HuH-7 (cell line): ENCODE measurements at regions not wholly inside any gene's neighbourhood (a gene's known extent, or its start where the extent isn't known, plus 50 kb on each side); places are given as distances from the start of the nearest gene placed in this dataset.

Experiments used
- DNase-seq: peaks from one replicate; pipeline ENCODE4 v3.0.0; 2011; ENCODE audit warnings: low spot score

DNA sequence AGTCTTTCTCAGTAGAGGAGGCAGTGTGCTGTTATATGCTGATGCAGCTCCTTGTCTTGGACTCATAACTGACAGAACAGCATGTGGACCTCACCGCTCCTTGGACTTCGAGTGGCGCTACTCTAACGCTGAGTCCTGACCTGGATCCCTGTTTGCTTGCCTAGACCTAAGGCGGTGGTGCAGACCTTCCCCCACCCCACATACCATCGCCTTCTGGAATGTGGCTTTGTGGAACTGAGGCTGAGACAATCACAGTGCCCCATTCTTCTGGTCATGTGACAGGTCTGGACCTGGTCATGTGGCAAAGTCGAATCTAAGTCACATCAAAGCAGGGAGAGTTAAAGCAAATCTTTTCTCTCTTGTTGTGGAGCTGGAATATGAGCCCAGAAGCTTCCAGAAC, 190.7 kb upstream of the MKI67 start:
- no peak for DNase-seq

GRCh38 chr10:128318366-128318765, 192.1 kb upstream of the MKI67 start:
- no peak for DNase-seq

DNA sequence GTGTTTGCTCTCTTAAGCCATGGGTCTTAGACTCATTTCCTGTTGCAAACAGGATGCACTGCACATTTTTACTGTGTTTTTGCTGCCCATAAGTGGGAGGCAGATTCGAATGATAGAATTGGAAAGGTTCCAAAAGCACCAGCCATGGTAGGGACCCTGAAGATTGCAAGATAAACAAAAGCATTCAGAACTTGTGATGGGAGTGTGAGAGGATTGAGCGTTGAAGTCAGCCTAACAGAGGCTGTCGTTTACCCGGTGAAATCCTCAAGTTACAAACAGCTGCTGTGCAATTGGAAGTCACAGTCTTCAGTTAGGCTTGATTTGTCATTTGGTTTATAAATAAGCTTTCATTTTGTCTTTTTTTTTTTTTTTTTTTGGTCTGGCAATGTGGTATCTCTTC, 192.7 kb upstream of the MKI67 start:
- no peak for DNase-seq

GRCh38 chr10:128322106-128322505, 195.9 kb upstream of the MKI67 start:
- no peak for DNase-seq

DNA sequence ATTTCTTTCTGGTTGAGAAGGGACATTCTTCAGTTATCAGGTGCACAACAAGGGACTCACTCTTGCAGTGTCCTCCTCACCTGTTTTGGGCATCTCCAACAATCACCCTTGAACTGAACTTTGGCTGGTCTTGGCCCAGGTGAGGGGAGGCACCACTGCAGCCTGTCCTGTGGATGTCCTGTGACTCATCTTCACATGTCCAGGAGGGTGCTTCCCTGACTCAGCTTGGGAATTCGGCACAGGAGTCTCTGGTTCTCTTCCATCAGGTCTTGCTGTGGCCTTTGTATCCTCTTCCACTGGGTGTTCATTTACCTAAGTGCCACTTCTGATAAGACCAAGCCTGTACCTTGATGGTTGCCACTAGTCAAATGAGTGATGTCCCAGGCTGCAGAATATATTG, 196.7 kb upstream of the MKI67 start:
- DNase-seq = no peak

GRCh38 chr10:128324058-128324827, 198.0 kb upstream of the MKI67 start:
- DNase-seq = peak; percentile 43

DNA sequence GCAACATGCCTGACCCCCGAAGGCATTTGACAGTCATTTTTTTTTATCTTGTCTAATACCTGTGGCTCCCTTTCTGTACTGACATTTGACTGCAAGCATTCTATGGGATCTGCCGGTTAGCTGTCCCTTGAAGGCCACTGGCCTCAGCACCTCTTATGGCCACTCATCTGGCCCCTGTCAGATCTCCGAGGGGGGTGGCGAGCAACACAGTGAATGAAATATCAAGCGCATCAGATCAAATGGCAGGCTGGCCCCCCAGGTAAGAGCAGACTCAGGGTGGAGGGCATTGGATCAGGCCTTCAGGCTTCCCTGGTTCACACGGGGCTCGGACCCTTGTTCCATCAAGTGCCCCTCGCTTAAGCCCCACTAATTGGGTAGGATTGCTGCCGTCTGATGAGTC, 199.6 kb upstream of the MKI67 start:
- DNase-seq = no peak

- no peak for DNase-seq
These were observed 200.0 kb upstream of the MKI67 start for GRCh38 chr10:128326251-128326650.

GRCh38 chr10:128326851-128327250, 200.6 kb upstream of the MKI67 start:
- DNase-seq = no peak

- no peak for DNase-seq
These were observed 210.2 kb upstream of the MKI67 start for GRCh38 chr10:128336401-128336800.

DNA sequence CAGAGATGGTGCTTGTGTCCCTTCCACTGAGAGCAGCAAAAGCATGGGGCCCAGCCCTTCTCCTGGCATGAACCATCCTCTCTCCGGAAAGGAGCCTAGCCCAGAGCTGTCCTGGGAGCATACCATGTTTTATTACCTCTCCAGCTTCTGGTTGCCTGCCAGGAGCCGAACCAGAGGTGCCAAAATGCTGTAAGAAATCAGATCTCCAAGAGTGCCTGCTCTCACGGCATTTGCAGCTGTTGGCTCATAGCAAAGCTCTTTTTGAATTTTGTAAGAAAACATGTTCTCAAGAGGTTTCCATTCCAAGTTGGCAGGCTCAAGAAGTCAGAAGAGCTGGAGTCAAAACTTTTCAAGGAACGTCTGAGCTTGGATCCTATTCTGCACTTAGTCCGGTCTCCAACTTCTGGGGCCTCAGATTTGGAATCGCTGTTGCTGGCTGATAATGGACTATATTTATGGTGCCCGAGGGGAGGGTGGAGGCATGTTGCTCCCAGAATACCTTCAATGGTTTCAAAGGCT, 211.7 kb upstream of the MKI67 start:
- DNase-seq = no peak

GRCh38 chr10:128338951-128339350, 212.7 kb upstream of the MKI67 start:
- no peak for DNase-seq

- DNase-seq = no peak
These were observed 213.5 kb upstream of the MKI67 start for GRCh38 chr10:128339753-128340152.

DNA sequence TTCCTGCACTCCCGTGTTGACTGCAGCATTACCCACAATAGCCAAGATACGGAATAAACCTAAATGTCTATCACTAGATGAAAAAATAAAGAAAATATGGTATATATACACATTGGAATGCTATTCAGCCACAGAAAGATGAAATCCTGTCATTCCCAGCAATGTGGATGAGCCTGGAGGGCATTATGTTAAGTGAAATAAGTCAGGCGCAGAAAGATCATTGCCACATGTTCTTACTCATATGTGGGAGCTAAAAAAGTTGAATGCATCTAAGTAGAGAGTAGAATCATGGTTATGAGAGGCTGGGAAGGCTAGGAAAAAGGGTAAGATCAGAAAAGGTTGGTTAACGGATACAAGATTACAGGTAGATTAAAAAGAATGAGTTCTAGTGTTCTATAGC, 219.1 kb upstream of the MKI67 start:
- no peak for DNase-seq

DNA sequence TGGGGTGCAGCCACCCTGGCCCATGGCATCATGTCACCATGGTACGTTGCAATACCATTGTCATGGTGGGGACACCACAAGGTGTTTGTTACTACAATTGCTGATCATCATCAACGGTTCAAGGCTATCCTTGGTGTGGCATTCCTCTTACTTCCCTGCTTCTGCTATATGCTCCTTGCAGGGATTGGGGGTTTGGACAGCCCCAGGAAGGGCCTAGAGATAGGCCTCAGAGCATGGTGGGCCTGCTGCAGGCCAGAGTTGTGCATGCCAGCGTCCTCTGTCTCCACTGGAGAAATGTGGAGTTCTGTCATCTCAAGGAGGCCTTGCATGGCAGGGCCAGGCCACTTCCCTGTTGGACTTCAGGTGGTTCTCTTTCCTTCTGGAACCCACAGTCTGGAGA, 234.6 kb upstream of the MKI67 start:
- DNase-seq = no peak

DNA sequence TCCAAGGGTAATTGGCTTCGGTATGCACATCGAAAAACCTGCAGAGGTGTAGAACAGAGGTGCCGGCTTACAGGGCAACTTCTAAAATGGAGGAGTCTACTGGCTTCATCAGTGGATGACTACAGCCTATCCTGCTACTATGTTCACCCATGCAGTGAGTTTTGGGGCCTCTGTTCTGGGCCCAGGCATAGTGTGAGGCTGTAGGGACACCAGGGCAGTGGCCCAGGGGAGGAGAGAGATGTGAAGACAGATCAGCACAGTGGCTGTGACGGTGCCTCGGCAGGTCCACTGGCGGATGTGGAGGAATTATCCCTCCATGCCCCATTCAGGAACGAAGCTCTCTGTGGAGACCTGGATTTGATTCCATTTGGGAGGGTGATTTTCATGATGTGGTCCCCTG, 235.3 kb upstream of the MKI67 start:
- DNase-seq = no peak

- no peak for DNase-seq
These were observed 236.3 kb upstream of the MKI67 start for GRCh38 chr10:128362514-128362913.

- DNase-seq = no peak
These were observed 238.4 kb upstream of the MKI67 start for GRCh38 chr10:128364631-128365030.

DNA sequence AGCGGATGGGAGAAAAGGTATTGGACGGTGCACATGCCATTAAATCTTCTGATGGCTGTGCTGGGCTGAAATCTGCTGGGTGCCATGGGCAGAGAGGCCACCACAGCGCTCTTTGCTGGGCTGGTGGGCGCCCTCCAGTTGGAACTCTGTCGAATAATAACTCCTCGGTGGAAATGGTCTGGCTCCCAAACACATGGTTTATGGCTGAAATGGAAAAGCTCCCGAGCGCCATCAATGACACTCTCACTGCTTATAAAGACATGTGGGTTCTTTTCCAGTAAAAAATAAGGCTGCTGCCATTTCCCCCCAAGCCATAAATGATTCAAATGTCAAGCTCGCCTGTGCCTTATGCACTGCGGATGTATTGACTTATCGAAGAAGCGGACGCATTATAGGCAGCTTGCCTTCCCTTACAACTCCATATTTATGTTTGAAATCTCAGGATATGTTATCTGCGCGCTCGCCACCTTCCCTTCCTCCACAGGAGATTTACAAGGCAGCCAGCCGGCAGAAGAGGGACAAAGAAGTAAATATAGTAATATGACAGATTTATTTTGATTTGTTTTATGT, 239.0 kb upstream of the MKI67 start:
- DNase-seq = no peak

- DNase-seq = no peak
These were observed 241.6 kb upstream of the MKI67 start for GRCh38 chr10:128367807-128368206.

GRCh38 chr10:128369101-128369650, 243.0 kb upstream of the MKI67 start:
- DNase-seq = no peak

DNA sequence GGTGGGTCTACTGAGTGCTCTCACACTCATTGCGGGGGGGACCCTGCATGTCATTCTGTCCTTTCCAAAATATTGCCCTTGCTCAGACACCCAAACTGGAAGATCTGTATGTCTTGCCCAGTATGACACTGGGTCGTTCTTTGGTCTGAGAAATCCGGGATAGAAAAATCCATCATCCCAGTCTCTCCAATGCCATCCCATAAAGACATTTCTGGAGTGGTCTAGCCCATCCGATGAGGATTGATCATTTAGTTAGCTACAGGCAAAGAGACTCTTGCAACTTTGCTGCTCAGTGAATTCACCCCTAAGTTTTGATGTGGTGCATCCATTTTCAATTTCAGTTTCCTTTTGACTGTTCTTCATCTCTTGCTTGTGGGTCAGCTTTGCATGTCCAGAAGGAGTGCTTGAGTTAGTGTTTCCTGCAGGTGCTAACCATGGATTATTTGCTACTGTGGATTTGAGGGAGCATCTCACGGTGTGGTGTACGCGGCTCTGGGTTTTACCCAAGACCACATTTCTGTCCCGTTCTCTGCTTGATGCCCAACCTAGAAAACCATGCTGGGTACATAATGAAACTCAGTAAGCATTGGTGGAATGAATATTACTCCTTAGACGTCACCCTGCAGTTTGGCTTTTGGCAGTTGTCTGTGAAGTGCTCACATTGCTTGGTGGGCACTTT, 247.0 kb upstream of the MKI67 start:
- DNase-seq = no peak

GRCh38 chr10:128373831-128374230, 247.6 kb upstream of the MKI67 start:
- no peak for DNase-seq
